ENCODE measurements at regions not wholly inside any gene's neighbourhood (a gene's known extent, or its start where the extent isn't known, plus 50 kb on each side); places are given as distances from the start of the nearest gene placed in this dataset.

DNA sequence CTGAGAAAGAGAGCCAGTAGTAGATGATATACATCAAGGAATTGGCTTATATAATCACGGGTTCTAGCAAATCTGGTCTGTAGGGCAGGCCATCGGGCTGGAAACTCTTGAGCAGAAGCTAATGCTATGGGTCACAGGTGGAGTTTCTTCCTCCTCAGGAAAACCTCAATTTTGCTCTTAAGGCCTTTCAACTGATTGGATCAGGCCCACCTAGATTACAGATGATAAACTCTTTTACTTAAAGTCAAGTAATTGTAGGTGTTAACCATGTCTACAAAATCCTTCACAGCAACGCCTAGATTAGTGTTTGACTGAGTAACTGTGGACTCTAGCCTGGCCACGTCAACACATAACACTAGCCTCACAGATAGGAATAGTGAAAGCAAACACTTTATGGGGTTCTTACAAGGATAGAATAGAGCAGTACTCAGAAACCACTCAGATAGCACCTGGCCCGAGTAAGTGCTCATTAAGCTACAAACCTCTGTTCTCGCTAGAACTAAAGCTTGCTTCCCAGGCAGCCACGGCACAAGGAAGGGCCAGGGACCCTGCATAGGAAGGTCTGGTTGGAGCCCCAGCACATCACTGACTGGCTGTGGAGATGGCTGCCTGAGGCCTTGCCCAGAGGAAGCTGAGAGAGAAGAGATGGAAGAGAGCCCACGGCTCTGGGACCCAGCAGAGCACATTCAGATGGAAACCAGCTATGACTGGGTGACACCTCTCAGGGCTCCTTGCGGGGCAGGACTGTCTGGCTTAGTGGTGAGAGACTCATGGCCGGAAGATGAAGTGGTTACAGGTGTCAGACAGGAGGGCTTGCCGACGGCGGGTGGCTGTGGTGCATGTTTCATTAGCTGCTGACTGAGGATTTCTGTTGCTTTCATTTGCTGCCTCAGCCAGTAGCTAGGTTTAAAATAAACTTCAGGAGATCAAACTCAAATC is 202.5 kb upstream of the TLE3 start:
- TF ChIP-seq CTCF (IDR thresholded peaks at IDR 0.05) (no peak), POLR2A (IDR thresholded peaks at IDR 0.05) (no peak)

All from heart left ventricle (tissue), 13 donors.